ENCODE measurements at regions not wholly inside any gene's neighbourhood (a gene's known extent, or its start where the extent isn't known, plus 50 kb on each side); places are given as distances from the start of the nearest gene placed in this dataset.

DNA sequence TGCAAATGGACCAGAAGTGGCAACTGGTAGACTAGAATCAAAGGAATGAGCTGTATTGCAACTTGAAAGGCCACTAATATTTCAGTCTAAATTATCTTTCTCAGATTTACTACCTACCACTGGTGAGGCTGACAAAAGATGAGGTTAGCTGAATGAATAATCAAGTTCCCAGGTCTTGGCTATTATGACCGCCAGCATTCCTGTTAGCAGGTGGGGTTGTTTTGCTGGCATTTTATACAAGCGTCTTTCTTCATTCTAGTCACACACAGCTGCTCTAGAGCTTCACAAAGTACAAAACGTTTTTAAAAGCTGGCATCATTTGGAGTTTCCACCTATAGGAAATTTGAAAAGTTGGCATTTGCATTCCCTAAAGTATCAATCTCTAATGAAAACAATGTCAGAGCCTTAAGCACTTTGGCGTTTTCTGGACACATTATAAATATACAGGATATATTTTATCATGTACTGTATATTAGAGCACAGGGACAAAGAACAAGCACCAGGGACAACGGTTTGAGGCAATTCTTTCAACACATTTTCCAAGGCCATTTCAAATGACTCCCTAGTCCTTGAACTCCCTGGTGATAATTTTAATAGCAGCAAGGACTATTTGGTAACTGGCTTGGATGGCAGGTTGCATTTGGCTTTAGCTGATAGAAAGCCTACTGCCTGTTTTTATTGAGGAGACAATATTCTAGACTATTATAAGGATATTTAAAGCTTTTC lies 410.2 kb upstream of the CHST9 start:
- no peak for TF ChIP-seq CTCF (IDR thresholded peaks at IDR 0.05)
- TF ChIP-seq POLR2A (IDR thresholded peaks at IDR 0.05): no peak
- no peaks in the 10 kb centered on the region for H3K36me3 ChIP-seq
- H3K4me3 ChIP-seq: no peak overlapping the region
- no peak overlapping the region for H3K27ac ChIP-seq
- intact Hi-C loops (cut with DNase I; ENCODE audit: low total_unique reads): no loop called here
- no peaks in the 10 kb centered on the region for H3K27me3 ChIP-seq
- DNase-seq: no peak
- H3K9me3 ChIP-seq: no peaks in the 10 kb centered on the region
- H3K4me1 ChIP-seq: no peaks in the 10 kb centered on the region

DNA sequence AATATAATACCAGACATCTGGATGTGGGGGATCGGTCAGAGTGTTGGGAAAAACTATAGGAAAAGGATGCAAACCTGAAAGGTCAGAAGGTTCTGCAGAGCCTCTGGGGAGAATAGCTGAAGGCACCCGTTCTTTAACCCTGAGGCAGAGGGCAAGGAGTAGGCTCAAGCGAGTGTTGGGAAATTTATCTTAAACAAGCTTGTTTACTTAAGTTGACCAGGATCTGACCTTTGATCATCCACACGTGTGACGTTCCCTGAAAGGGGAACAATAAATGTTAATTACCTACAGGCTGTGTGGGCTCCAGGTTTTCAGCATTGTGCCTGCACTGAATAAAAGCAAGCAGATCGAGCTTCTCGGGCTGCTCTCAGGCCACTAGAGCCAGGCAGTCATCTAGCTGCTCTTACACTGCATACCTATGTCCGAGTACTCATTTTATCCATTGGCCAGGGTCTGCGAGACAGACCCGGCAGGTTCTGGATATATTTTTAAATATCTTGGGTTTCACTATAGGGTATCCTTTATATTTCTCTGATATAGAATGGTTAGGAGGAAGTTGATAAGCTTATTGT lies 400.6 kb upstream of the CHST9 start:
- H3K27ac ChIP-seq: no peak overlapping the region
- intact Hi-C loops (cut with DNase I; ENCODE audit: low total_unique reads): no loop called here
- no peaks in the 10 kb centered on the region for H3K27me3 ChIP-seq
- no peak for TF ChIP-seq CTCF (IDR thresholded peaks at IDR 0.05)
- no peak for TF ChIP-seq POLR2A (IDR thresholded peaks at IDR 0.05)
- H3K4me1 ChIP-seq: no peaks in the 10 kb centered on the region
- no peak overlapping the region for H3K4me3 ChIP-seq
- H3K9me3 ChIP-seq: no peaks in the 10 kb centered on the region
- H3K36me3 ChIP-seq: no peaks in the 10 kb centered on the region
- DNase-seq: no peak

DNA sequence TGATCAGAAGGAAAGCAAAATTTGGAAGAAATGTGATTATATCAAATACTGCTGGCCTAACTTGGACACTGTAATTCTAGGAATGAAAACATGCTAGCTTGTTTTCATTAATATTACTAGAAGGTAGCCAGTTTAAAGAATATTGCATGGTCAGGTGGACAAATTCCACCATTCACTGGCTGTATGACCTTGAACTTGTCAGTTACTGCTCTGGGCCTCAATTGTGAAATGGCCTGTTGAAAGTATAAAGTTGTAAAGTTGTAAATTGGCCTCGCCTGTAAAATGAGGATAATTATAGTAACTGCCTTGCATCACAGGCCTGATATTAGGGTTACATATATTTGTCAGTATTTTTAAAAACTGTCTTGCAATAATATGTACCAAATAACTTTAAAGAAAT lies 398.4 kb upstream of the CHST9 start:
- TF ChIP-seq CTCF (IDR thresholded peaks at IDR 0.05): no peak
- no peak for TF ChIP-seq POLR2A (IDR thresholded peaks at IDR 0.05)
- intact Hi-C loops (cut with DNase I; ENCODE audit: low total_unique reads): no loop called here
- Histone ChIP-seq H3K4me3 (no peak overlapping the region), H3K27ac (no peak overlapping the region), H3K4me1 (no peaks in the 10 kb centered on the region), H3K27me3 (no peaks in the 10 kb centered on the region), H3K36me3 (no peaks in the 10 kb centered on the region), H3K9me3 (no peaks in the 10 kb centered on the region)
- no peak for DNase-seq

GRCh38 chr18:27582760-27583412 lies 397.8 kb upstream of the CHST9 start:
- no peak for DNase-seq
- intact Hi-C loops (cut with DNase I; ENCODE audit: low total_unique reads): no loop called here
- TF ChIP-seq POLR2A (IDR thresholded peaks at IDR 0.05) (no peak), CTCF (IDR thresholded peaks at IDR 0.05) (no peak)
- H3K9me3 ChIP-seq: no peaks in the 10 kb centered on the region
- H3K27me3 ChIP-seq: no peaks in the 10 kb centered on the region
- H3K36me3 ChIP-seq: no peaks in the 10 kb centered on the region
- H3K27ac ChIP-seq: no peak overlapping the region
- no peak overlapping the region for H3K4me3 ChIP-seq
- H3K4me1 ChIP-seq: no peaks in the 10 kb centered on the region

GRCh38 chr18:27581296-27581904 lies 396.3 kb upstream of the CHST9 start:
- Histone ChIP-seq H3K4me1 (no peaks in the 10 kb centered on the region), H3K36me3 (no peaks in the 10 kb centered on the region)
- intact Hi-C loops (cut with DNase I; ENCODE audit: low total_unique reads): no loop called here

More at GRCh38 chr18:27581296-27581904, 396.3 kb upstream of the CHST9 start:
- no peak for DNase-seq
- no peak overlapping the region for H3K27ac ChIP-seq
- H3K27me3 ChIP-seq: no peaks in the 10 kb centered on the region
- TF ChIP-seq POLR2A (IDR thresholded peaks at IDR 0.05) (no peak), CTCF (IDR thresholded peaks at IDR 0.05) (no peak)
- H3K9me3 ChIP-seq: no peaks in the 10 kb centered on the region
- H3K4me3 ChIP-seq: no peak overlapping the region

Data from uterus (tissue), 3 donors.